ENCODE measurements at regions not wholly inside any gene's neighbourhood (a gene's known extent, or its start where the extent isn't known, plus 50 kb on each side); places are given as distances from the start of the nearest gene placed in this dataset.

DNA sequence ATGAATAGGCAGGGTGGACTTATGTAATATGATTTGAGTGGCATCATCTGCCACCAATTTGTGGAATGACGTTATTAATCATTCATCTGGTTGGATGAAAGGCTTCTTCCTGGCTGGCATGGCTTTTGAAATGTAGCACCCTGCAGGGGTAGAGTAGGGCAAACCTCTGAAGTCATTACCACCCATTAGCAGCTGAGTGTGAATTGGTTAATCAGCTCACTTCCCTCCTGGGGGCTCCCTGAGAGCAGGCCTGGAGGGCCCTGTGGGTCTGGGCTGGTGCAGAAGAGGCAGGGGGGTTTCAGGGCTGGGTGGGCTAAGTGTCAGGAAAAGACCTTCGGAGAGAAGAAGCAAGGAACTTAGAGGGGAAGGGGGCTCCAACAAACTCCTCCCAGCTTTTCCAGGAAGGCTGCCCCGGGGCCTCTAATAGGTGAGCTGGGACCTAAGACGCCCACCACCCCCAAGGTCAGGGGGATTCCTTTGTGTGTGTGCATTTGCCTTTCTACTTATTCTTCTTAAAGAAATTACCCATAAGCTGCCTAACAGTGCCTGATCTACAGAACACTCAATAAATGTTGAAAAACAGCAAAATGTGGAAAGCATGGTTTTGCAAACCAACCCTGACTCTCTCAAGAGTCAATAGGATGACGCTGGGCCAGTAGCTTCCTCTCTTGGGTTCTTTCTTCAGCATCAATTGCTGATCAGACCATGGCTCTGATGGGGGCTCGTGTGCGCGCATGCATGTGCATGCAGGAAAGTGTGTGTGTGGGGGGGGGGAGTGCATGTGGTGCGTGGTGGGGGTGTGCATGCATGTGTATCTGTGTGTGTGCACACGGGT, 49.7 kb upstream of the ZNF516 start:
- no peak for DNase-seq (ENCODE audit: low read depth)
